GM18907 (cell line): ENCODE measurements at regions not wholly inside any gene's neighbourhood (a gene's known extent, or its start where the extent isn't known, plus 50 kb on each side); places are given as distances from the start of the nearest gene placed in this dataset.

ENCODE experiments used
- ATAC-seq: cut with Tn5 transposase; IDR thresholded peaks from one replicate; pipeline ENCODE4 v1.9.1; 2021; ENCODE audit warnings: mild to moderate bottlenecking, moderate library complexity; ENCODE audit not compliant: unreplicated experiment

DNA sequence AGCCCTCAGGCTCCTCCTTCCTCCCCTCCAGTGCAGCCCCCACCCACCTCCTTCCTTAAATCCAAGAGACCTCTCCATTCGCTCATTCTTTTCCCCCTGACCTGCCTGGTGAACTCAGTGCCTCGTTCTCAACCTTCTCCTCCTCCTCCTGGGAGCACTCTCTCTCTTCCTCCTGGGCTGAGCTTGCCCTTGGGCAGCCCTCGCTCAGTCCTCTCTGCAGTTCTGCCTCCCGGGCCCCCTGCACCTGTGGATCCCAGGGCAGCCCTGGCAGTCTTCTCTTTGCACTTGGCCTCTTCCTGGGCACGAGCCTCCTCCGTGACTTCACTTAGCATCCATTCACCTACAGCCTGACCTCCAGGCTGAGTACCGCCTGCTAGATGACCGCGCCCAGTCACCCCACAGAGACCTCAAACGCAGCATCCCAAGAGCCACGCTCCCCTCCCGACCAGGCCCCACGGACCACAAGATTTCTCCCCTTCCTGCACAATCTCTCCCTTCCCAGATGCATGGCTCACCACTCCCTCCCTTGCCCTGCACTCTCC, 58.9 kb upstream of the ID2 start:
- ATAC-seq: no peak

- ATAC-seq: no peak
These were observed 58.3 kb upstream of the ID2 start for GRCh38 chr2:8623576-8623957.

GRCh38 chr2:8623958-8624591, 57.8 kb upstream of the ID2 start:
- ATAC-seq: no peak

DNA sequence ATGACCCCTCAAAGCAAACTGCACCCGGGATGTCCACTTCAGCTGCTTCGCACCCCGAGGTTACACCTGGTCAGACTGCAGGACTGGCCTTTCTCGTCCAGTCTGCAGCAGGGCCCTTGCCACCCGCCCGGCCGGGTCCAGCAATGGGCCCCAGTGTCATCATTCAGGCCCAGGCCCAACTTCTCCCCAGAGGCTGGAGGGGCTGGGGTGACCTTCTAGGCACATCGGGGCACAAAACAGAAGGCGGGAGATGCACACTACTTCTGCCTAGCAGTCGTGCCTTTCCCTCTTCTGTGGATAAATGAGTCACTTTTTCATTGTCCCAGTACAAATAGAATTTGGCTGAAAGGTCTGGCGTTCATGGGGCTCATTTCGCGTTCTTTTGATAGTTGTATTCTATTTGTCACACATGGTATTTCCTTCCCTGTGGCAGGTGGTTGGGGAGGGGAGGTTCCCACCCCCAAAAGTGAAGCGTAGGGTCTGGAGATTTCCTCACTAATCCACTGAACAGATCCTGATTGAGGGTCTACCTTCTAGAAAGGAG, 56.9 kb upstream of the ID2 start:
- ATAC-seq: no peak

GRCh38 chr2:8625399-8626300, 56.2 kb upstream of the ID2 start:
- no peak for ATAC-seq

DNA sequence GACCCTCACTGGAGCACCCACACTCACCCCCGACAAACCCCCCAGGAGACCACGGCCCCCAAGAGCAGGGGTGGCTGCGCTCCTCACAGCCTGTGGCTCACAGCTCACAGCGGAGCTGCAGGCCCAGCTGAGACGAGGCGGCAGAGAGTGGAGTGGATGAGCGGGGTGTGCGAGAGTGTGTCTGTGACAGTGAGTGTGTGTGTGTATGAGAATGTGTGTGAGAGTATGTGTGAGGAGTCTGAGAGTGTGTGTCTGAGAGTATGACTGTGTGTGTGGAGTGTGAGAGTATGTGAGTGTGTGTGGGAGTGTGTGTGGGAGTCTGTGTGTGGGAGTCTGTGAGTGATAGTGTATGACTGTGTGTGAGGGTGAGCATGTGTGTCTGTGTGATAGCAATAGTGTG, 55.3 kb upstream of the ID2 start:
- no peak for ATAC-seq

- no peak for ATAC-seq
These were observed 54.7 kb upstream of the ID2 start for GRCh38 chr2:8627019-8627691.

- no peak for ATAC-seq
These were observed 54.2 kb upstream of the ID2 start for GRCh38 chr2:8627692-8628085.

- no peak for ATAC-seq
These were observed 53.5 kb upstream of the ID2 start for GRCh38 chr2:8628179-8628865.

- peak; percentile 52 for ATAC-seq
These were observed 53.0 kb upstream of the ID2 start for GRCh38 chr2:8628866-8629209.

DNA sequence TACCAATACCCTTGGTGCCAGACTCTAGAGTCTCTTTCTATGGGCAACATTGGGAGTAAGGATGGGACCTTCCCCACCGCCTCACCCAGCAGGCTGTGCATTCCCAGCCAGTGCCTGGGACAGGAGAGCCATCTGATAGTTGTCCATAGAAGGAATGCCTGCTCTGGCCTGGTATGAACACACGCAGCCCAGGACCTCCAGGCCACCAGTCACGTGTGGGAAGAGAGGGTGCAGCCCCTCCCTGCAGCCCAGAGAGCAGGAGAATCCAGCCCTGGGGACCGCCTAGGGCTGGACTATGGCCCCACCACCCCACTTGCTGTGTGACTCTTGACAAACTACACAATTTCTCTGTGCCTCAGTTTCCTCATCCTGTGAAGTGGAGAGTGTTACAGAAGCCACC, 52.5 kb upstream of the ID2 start:
- no peak for ATAC-seq

- ATAC-seq: no peak
These were observed 51.0 kb upstream of the ID2 start for GRCh38 chr2:8630676-8631464.

DNA sequence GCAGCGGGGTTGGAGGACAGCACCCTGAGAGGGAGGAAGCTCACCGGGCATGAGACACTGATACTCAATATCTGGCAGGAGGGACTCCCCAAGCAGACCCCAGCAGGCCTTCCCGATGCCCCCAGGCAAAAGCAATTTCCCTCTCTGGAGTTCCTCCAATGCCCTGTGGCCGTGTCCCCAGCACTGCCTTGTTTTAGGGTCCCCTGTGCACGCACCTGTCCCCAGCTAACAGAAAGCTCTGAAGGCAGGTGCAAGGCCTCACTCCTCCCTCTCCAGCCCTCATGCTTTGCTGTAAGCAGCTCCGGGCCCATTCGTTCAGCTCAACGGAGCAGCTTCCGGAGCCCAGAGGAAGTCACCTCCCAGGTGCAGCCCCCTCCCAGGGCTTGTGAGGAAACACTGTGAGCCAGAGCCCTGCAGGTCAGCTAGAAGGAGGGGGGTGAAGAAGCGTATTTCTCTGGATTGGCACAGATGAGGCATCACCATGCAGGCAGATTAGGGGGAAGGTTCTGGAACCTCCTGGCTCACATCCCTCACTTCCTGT, 50.3 kb upstream of the ID2 start:
- no peak for ATAC-seq
